ENCODE measurements at regions not wholly inside any gene's neighbourhood (a gene's known extent, or its start where the extent isn't known, plus 50 kb on each side); places are given as distances from the start of the nearest gene placed in this dataset.
A peak's percentile ranks its signal among the peaks of the same experiment; 100 is the strongest.
"Not testable (repeated sequence)": the region's sequence is repeated elsewhere in the genome, so short reads cannot be mapped to it uniquely, and the experiment has no call there.

GRCh38 chr5:101505891-101506570 lies 602.9 kb upstream of the ST8SIA4 start:
- no peak for DNase-seq (ENCODE audit: low spot score)

- peak; percentile 13 for DNase-seq (ENCODE audit: low spot score)
Measured at GRCh38 chr5:101482931-101483330, 579.8 kb upstream of the ST8SIA4 start.

- peak; percentile 54 for DNase-seq (ENCODE audit: low spot score)
Measured at GRCh38 chr5:101473483-101473882, 570.4 kb upstream of the ST8SIA4 start.

GRCh38 chr5:101461455-101461854 lies 558.4 kb upstream of the ST8SIA4 start:
- no peak for DNase-seq (ENCODE audit: low spot score)

- DNase-seq (ENCODE audit: low spot score) = no peak
Measured at GRCh38 chr5:101458587-101458986, 555.5 kb upstream of the ST8SIA4 start.

- DNase-seq (ENCODE audit: low spot score) = no peak
Measured at GRCh38 chr5:101455851-101456250, 552.8 kb upstream of the ST8SIA4 start.

- no peak for DNase-seq (ENCODE audit: low spot score)
Measured at GRCh38 chr5:101455048-101455447, 552.0 kb upstream of the ST8SIA4 start.

- DNase-seq (ENCODE audit: low spot score) = not testable (repeated sequence)
Measured at GRCh38 chr5:101442281-101442680, 539.2 kb upstream of the ST8SIA4 start.

- no peak for DNase-seq (ENCODE audit: low spot score)
Measured at GRCh38 chr5:101440173-101440572, 537.1 kb upstream of the ST8SIA4 start.

GRCh38 chr5:101437351-101437750 lies 534.3 kb upstream of the ST8SIA4 start:
- DNase-seq (ENCODE audit: low spot score) = no peak

- DNase-seq (ENCODE audit: low spot score) = no peak
Measured at GRCh38 chr5:101435768-101436167, 532.7 kb upstream of the ST8SIA4 start.

GRCh38 chr5:101431201-101431600 lies 528.1 kb upstream of the ST8SIA4 start:
- no peak for DNase-seq (ENCODE audit: low spot score)

GRCh38 chr5:101430551-101430950 lies 527.5 kb upstream of the ST8SIA4 start:
- no peak for DNase-seq (ENCODE audit: low spot score)

GRCh38 chr5:101429241-101429640 lies 526.2 kb upstream of the ST8SIA4 start:
- no peak for DNase-seq (ENCODE audit: low spot score)

- DNase-seq (ENCODE audit: low spot score) = peak; percentile 32
Measured at GRCh38 chr5:101425339-101425859, 522.3 kb upstream of the ST8SIA4 start.

GRCh38 chr5:101424530-101425175 lies 521.6 kb upstream of the ST8SIA4 start:
- peak; percentile 60 for DNase-seq (ENCODE audit: low spot score)

- no peak for DNase-seq (ENCODE audit: low spot score)
Measured at GRCh38 chr5:101418713-101419118, 515.6 kb upstream of the ST8SIA4 start.

- DNase-seq (ENCODE audit: low spot score) = no peak
Measured at GRCh38 chr5:101404531-101404930, 501.4 kb upstream of the ST8SIA4 start.

- DNase-seq (ENCODE audit: low spot score) = no peak
Measured at GRCh38 chr5:101393795-101394450, 490.8 kb upstream of the ST8SIA4 start.

- DNase-seq (ENCODE audit: low spot score) = peak; percentile 86
Measured at GRCh38 chr5:101390151-101390908, 487.2 kb upstream of the ST8SIA4 start.

- DNase-seq (ENCODE audit: low spot score) = no peak
Measured at GRCh38 chr5:101385276-101385675, 482.2 kb upstream of the ST8SIA4 start.

GRCh38 chr5:101370181-101370580 lies 467.1 kb upstream of the ST8SIA4 start:
- no peak for DNase-seq (ENCODE audit: low spot score)

Data from H4 (cell line).